HG02588 (cell line): ENCODE measurements at regions not wholly inside any gene's neighbourhood (a gene's known extent, or its start where the extent isn't known, plus 50 kb on each side); places are given as distances from the start of the nearest gene placed in this dataset.

Source experiments
- ATAC-seq: cut with Tn5 transposase; IDR thresholded peaks from one replicate; pipeline ENCODE4 v1.9.1; 2021; ENCODE audit warnings: mild to moderate bottlenecking, moderate library complexity; ENCODE audit not compliant: unreplicated experiment

GRCh38 chr5:74363603-74364205 is 276.8 kb downstream of the ENC1 start:
- no peak for ATAC-seq

GRCh38 chr5:74361406-74362358 is 278.8 kb downstream of the ENC1 start:
- no peak for ATAC-seq

GRCh38 chr5:74360535-74361210 is 279.9 kb downstream of the ENC1 start:
- ATAC-seq, result no peak

DNA sequence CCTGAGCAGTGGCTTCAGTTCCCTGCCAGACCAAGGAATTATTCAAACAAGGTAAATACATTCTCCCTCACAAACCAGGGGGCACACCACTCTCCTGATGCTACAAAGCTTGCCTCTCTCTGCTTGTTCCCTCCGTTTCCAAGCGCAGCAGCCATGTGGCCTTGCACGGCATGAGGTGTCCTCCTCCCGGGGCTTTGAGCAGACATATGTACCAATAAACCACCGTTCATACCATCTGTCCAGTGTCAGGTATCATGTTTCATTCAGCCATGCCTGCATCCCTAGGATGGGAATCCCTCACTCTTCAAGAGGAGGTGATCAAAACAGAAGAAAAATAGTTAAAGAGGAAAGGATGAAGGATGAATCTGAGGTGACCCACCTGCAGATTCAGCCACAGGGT is 282.7 kb downstream of the ENC1 start:
- ATAC-seq, result no peak

DNA sequence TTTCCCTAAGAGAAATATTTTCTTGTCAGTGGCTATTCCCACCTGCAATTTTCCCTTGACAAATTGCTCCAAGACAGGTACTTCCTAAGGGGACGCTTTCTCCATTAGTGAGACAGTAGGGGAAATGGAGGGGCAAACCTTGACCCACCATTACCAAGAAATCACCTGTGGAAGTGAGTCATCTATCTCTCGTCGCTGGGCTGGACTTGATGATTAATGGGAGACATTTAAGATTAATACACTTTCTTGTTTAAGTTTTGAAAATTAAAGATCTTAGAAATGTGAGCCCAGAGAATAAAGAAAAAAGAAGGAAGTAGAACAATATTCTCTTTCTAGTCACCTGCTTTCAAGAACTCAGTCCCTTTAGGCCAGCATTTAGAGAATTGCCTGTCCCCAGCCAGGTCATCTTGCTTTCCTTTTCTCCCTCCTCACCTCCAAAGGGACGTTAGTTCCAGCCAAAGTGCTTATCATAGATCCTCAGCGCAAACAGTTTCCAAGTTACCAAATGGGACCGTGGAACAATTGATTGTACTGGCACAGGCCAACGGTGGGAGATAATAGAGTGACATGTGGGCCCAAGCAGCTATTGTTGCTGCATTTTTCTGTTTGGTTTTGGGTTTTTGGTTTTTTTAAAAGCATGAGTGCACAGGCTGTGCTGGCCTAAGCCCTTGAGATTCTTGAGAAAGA is 284.4 kb downstream of the ENC1 start:
- no peak for ATAC-seq

GRCh38 chr5:74355041-74355824 is 285.3 kb downstream of the ENC1 start:
- ATAC-seq, result no peak

- ATAC-seq, result no peak
These were observed 288.3 kb downstream of the ENC1 start for GRCh38 chr5:74352256-74352655.

GRCh38 chr5:74342948-74343682 is 297.4 kb downstream of the ENC1 start:
- ATAC-seq, result no peak

DNA sequence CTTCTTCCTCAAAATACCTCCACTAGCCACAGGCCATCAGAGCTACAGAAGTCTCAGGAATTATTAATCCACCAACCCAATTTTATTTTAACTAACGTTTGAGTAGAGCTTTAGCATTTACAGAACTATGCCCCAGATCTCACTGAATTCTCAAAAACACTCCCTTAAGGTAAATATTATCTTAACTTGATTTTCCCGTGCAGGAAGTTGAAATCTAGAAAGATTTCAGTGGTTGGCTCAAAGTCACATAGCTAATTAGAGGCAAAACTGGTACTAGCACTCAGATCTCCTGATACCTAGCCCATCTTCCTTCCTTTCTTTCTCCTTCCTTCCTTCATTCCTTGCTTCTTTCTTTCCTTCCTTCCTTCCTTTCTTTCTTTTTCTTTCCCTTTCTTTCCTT is 298.3 kb downstream of the ENC1 start:
- no peak for ATAC-seq

DNA sequence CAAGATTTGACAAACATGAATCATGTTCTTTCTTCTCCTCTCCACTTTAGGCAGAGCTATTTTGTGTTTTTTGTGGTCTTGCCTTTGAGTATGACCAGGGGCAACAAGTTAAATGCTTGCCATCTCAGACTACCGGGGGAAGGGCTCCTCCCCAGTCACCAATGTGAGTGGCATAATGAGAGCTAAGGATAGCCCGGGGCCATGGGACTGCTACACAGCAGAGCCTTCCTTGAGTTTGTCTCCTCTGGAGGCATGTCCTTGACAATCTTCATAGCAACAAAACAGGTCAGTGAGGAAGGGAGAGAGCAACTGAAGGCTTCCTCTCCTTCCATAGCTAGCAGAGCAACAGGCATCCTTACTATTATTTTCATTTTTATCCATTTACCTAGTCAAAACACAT is 299.3 kb downstream of the ENC1 start:
- no peak for ATAC-seq

DNA sequence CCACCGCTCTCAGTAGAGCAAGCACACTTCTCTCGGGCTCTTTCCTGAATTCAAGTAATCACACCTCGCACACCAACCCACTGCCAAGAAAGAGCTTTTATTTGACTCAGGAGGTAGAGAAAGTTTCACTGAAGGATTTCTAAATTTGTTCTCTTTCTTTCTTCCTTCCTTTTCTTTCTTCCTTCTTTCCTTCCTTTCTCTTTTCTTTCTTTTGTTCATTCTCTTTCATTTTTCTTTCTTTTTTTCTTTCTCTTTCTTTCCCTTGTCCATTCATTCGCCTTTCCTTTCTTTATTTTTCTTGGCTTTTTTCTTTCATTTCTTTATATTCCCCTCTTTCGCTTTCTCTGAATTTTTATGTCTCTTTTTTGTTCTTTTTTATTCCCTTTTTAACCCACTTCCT is 300.1 kb downstream of the ENC1 start:
- ATAC-seq, result no peak

- no peak for ATAC-seq
These were observed 302.6 kb downstream of the ENC1 start for GRCh38 chr5:74337984-74338310.

- ATAC-seq, result no peak
These were observed 303.1 kb downstream of the ENC1 start for GRCh38 chr5:74337254-74337983.

GRCh38 chr5:74336297-74336696 is 304.2 kb downstream of the ENC1 start:
- no peak for ATAC-seq

- no peak for ATAC-seq
These were observed 305.7 kb downstream of the ENC1 start for GRCh38 chr5:74334762-74335384.

- ATAC-seq, result no peak
These were observed 306.3 kb downstream of the ENC1 start for GRCh38 chr5:74334062-74334761.

- no peak for ATAC-seq
These were observed 307.1 kb downstream of the ENC1 start for GRCh38 chr5:74333430-74333829.

DNA sequence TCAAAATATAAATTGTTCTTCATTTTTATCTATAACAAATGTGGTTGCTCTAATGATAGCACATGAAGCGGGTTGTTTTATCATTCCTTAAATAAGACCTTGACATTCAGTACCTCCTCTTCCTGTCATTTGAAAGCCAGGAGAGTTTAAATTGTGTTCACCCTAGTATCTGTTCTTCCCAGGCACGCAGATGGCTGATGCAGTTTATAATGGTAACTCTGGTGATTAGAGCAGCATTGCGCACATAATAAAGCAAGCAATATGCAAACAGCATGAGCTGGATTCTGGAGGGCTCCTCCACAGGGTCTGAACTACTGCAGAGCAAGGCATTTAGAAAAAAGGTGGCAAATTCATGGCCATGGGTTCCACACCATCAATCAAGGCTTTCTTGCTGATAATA is 307.8 kb downstream of the ENC1 start:
- ATAC-seq, result no peak
